SH-SY5Y (cell line): ENCODE measurements at regions not wholly inside any gene's neighbourhood (a gene's known extent, or its start where the extent isn't known, plus 50 kb on each side); places are given as distances from the start of the nearest gene placed in this dataset.

Experiments
- GATA2 ChIP-seq: IDR thresholded peaks from 2 replicates; pipeline ENCODE4 v1.6.1; 2011; ENCODE audit warnings: mild to moderate bottlenecking, low read depth, low read length
- GATA3 ChIP-seq: IDR thresholded peaks from 2 replicates; pipeline ENCODE4 v1.6.1; 2011; ENCODE audit warnings: low read depth, mild to moderate bottlenecking, low read length, moderate library complexity

DNA sequence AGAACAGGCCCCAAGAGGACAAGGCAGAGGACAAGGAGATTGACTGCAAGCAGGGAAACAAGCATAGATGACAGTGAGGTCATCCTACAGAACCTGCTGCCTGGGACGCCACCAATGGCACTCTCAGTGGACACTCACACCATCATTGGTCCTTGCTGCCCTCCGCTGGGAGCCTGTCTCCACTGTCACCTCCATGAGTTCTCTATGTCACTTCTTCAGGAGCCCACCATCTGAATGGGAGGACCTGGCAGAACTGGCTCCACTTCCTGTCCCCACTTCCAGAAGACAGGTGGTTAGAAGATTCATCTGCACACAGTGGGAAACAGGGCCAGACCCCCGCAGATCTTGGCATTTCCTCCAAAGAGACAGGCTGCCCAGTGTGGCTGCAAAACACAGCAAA is 188.9 kb downstream of the HSD17B3 start:
- TF ChIP-seq GATA3 (no peak), GATA2 (no peak)
